Muscle of leg (tissue), 3 donors: ENCODE measurements at regions not wholly inside any gene's neighbourhood (a gene's known extent, or its start where the extent isn't known, plus 50 kb on each side); places are given as distances from the start of the nearest gene placed in this dataset.

Experiments
- DNase-seq: peaks from one replicate; pipeline ENCODE4 v3.0.0; 2013
- H3K27ac ChIP-seq: one replicate; pipeline ENCODE4 v1.5.1; 2013; ENCODE audit warnings: mild to moderate bottlenecking, low read length, control low read depth
- H3K27me3 ChIP-seq: one replicate; pipeline ENCODE4 v1.6.1; 2013; ENCODE audit warnings: low read length; ENCODE audit not compliant: control insufficient read depth, insufficient read depth
- H3K36me3 ChIP-seq: one replicate; pipeline ENCODE4 v1.6.1; 2013; ENCODE audit warnings: low read length; ENCODE audit not compliant: control insufficient read depth, insufficient read depth
- H3K4me1 ChIP-seq: one replicate; pipeline ENCODE4 v1.6.1; 2013; ENCODE audit warnings: low read length; ENCODE audit not compliant: control insufficient read depth, insufficient read depth
- H3K4me3 ChIP-seq: one replicate; pipeline ENCODE4 v1.5.1; 2013; ENCODE audit warnings: low read length, control low read depth
- H3K9me3 ChIP-seq: replicated peaks from 2 replicates; pipeline ENCODE4 v1.6.1; 2013; ENCODE audit warnings: low read depth, low read length; ENCODE audit not compliant: control insufficient read depth
- WGBS: methylation state at CpG from one replicate; pipeline ENCODE4 v1.1.5; 2013; ENCODE audit warnings: missing lambda C conversion rate; ENCODE audit not compliant: insufficient coverage; 5-methylcytosine and 5-hydroxymethylcytosine counted together

GRCh38 chr2:36069074-36069473 lies 286.5 kb upstream of the CRIM1 start:
- no peaks in the 10 kb centered on the region for H3K9me3 ChIP-seq
- no peaks in the 10 kb centered on the region for H3K36me3 ChIP-seq
- no peak overlapping the region for H3K27ac ChIP-seq
- H3K27me3 ChIP-seq = no peaks in the 10 kb centered on the region
- no peak overlapping the region for H3K4me3 ChIP-seq
- no peak for DNase-seq
- no peaks in the 10 kb centered on the region for H3K4me1 ChIP-seq
- WGBS = no CpG with 5 or more reads among the region's 3 CpGs

DNA sequence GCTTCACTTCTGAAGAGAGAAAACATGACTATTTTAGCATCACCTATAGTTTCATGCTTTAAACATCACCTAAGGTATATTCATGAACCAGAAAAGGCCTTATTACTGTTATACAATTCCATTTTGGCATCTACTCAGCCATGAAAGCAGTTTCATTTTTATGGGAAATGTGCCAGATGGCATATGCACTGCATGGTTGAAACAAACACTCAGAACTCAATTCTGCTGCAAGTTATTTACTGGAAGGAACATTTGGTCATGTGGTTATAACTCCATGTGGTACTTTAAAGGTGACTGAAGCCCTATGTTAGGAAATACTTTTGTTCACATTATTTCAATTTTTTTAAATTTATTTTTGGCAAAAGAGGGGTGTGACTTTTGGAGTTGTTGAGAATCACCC lies 287.5 kb upstream of the CRIM1 start:
- H3K27ac ChIP-seq = no peak overlapping the region
- DNase-seq = peak; percentile 7
- H3K27me3 ChIP-seq = no peaks in the 10 kb centered on the region
- H3K4me3 ChIP-seq = no peak overlapping the region
- H3K4me1 ChIP-seq = no peaks in the 10 kb centered on the region
- no peaks in the 10 kb centered on the region for H3K36me3 ChIP-seq
- no peaks in the 10 kb centered on the region for H3K9me3 ChIP-seq

DNA sequence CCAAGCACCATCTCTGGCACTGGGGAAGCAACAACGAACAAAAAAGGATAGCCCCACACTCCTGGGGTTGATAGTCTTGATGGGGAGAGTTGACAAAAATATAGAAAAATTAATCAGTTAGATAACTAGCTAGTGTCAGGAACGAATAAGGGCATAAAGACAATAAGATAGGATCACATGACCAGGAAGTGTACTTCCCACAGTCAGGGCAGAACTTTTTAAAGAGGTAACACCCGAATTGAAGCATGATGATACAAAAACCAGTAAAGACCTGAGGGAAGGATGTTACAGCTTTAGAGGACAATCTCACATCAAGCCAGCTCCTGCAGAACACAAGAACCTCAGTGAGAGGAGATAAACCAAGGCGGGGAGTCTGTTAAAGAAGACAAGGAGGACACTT lies 295.4 kb upstream of the CRIM1 start:
- WGBS = no CpG with 5 or more reads among the region's 4 CpGs
- no peak for DNase-seq
- H3K27ac ChIP-seq = no peak overlapping the region
- no peaks in the 10 kb centered on the region for H3K36me3 ChIP-seq
- H3K4me1 ChIP-seq = no peaks in the 10 kb centered on the region
- H3K4me3 ChIP-seq = no peak overlapping the region
- no peaks in the 10 kb centered on the region for H3K27me3 ChIP-seq
- H3K9me3 ChIP-seq = no peaks in the 10 kb centered on the region

DNA sequence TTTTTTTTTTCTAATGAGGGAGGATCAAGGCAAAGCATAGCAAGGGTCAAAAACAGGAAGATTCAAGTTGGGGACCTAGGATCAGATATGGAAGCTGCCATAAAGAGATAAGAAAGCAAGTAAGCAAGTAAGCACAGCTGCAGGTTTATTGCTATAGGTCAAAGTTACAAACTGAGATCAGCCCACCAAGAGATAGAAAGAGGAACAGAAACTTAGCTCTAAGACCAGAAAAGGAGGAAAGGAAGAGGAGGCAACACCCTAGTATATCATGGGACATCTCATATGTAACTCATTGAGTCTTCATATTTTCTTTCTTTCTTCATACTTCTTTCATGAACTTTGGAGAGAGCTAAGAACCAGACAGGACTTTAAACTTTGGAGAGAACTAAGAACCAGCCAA lies 295.9 kb upstream of the CRIM1 start:
- Histone ChIP-seq H3K9me3 (no peaks in the 10 kb centered on the region), H3K27me3 (no peaks in the 10 kb centered on the region), H3K36me3 (no peaks in the 10 kb centered on the region), H3K27ac (no peak overlapping the region), H3K4me1 (no peaks in the 10 kb centered on the region), H3K4me3 (no peak overlapping the region)
- peak; percentile 15 for DNase-seq

- Histone ChIP-seq H3K27ac (no peak overlapping the region), H3K36me3 (no peaks in the 10 kb centered on the region), H3K9me3 (no peaks in the 10 kb centered on the region), H3K4me1 (no peaks in the 10 kb centered on the region), H3K27me3 (no peaks in the 10 kb centered on the region), H3K4me3 (no peak overlapping the region)
- peak; percentile 9 for DNase-seq
- WGBS = 60% methylated on average over 1 of the region's 2 CpGs
Observed at GRCh38 chr2:36058953-36059352, 296.6 kb upstream of the CRIM1 start.

DNA sequence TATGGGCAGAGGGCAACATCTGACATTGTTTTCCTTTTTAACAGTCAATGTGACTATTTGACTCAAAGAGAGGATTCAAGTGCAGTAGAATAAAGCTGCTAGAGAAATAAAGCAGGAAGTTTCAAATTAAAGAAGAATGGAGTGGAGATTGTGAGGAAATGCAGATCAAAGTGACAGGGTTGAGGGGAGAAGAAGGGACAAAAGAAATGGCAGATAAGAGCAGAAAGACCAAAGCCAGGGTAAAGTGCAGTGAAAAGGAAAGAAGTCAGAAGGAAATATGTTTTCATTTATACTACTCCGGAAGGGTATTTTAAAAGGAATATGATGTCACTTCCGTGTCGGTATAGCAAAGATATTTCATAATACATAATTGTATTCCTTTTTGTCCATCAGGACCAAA lies 297.5 kb upstream of the CRIM1 start:
- no peak overlapping the region for H3K4me3 ChIP-seq
- DNase-seq = no peak
- H3K4me1 ChIP-seq = no peaks in the 10 kb centered on the region
- no peaks in the 10 kb centered on the region for H3K9me3 ChIP-seq
- no peak overlapping the region for H3K27ac ChIP-seq
- no peaks in the 10 kb centered on the region for H3K27me3 ChIP-seq
- WGBS = no CpG with 5 or more reads among the region's 3 CpGs
- no peaks in the 10 kb centered on the region for H3K36me3 ChIP-seq

DNA sequence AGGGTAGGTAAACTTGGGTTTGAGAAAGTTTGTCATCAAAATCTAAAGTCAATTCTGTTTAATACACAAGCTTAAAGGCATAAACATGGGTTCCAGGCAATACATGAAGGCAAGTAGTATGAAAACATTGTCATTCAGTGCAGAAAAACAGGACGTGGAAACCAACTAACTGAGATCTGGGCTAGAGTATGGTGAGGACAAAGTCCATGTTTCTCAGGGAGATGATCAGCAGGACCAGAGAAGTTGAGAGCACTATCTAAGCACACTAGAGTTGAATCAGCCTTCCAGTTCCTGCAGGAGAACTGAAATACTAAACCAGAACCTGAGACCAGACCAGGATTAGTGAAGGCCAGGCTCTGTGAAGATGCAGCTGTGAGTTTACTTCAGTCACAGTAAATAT lies 302.8 kb upstream of the CRIM1 start:
- 67% methylated on average over 1 of the region's 1 CpG for WGBS
- no peak for DNase-seq
- Histone ChIP-seq H3K9me3 (no peaks in the 10 kb centered on the region), H3K4me1 (no peaks in the 10 kb centered on the region), H3K27me3 (no peaks in the 10 kb centered on the region), H3K36me3 (no peaks in the 10 kb centered on the region), H3K27ac (no peak overlapping the region), H3K4me3 (no peak overlapping the region)

GRCh38 chr2:36044411-36044810 lies 311.2 kb upstream of the CRIM1 start:
- Histone ChIP-seq H3K36me3 (no peaks in the 10 kb centered on the region), H3K4me1 (no peaks in the 10 kb centered on the region), H3K27ac (no peak overlapping the region), H3K4me3 (no peak overlapping the region), H3K9me3 (no peaks in the 10 kb centered on the region), H3K27me3 (no peaks in the 10 kb centered on the region)
- DNase-seq = no peak
- WGBS = 97% methylated on average over 4 of the region's 4 CpGs

DNA sequence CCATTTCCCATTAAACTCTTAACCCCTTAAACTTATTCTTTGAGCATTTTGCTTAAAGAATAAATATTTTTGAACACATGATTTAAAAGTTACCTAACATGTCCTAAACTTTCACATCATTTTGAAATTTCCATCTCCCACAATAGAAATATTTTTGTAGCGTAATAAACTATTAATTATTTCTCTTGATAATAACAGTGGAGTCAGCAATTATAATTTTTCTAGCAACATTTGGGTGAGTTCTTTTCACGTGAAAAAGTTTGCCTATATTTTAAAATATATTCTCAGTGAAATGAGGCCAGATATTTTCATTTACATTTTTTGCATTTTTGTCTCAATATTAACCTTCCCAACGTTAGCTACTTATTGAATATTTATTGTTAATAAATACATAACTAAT lies 320.4 kb upstream of the CRIM1 start:
- DNase-seq = no peak
- no peak overlapping the region for H3K27ac ChIP-seq
- H3K36me3 ChIP-seq = no peaks in the 10 kb centered on the region
- WGBS = no CpG with 5 or more reads among the region's 3 CpGs
- no peaks in the 10 kb centered on the region for H3K4me1 ChIP-seq
- H3K9me3 ChIP-seq = no peaks in the 10 kb centered on the region
- H3K4me3 ChIP-seq = no peak overlapping the region
- no peaks in the 10 kb centered on the region for H3K27me3 ChIP-seq

GRCh38 chr2:36032046-36032445 lies 323.5 kb upstream of the CRIM1 start:
- Histone ChIP-seq H3K4me3 (no peak overlapping the region), H3K27ac (no peak overlapping the region), H3K27me3 (no peaks in the 10 kb centered on the region), H3K36me3 (no peaks in the 10 kb centered on the region), H3K4me1 (no peaks in the 10 kb centered on the region), H3K9me3 (no peaks in the 10 kb centered on the region)
- DNase-seq = no peak
- 90% methylated on average over 2 of the region's 3 CpGs for WGBS

- WGBS = no CpG with 5 or more reads among the region's 1 CpG
- Histone ChIP-seq H3K4me3 (no peak overlapping the region), H3K4me1 (no peaks in the 10 kb centered on the region), H3K27me3 (no peaks in the 10 kb centered on the region), H3K9me3 (no peaks in the 10 kb centered on the region), H3K36me3 (no peaks in the 10 kb centered on the region), H3K27ac (no peak overlapping the region)
- no peak for DNase-seq
Observed at GRCh38 chr2:36031471-36031870, 324.1 kb upstream of the CRIM1 start.
